ENCODE measurements at regions not wholly inside any gene's neighbourhood (a gene's known extent, or its start where the extent isn't known, plus 50 kb on each side); places are given as distances from the start of the nearest gene placed in this dataset.

GRCh38 chr6:170188571-170189001 lies 102.3 kb downstream of the DLL1 start:
- no peak for TF ChIP-seq POLR2A (IDR thresholded peaks at IDR 0.05; ENCODE audit: extremely low read depth, insufficient read length)
- no peak for TF ChIP-seq MAX (IDR thresholded peaks at IDR 0.05; ENCODE audit: low read depth, low read length)
- TF ChIP-seq CTCF (IDR thresholded peaks at IDR 0.05; ENCODE audit: low read depth, low read length): no peak
- no peak for TF ChIP-seq MYC (IDR thresholded peaks at IDR 0.05; ENCODE audit: low read depth, low read length)
